ENCODE measurements at regions not wholly inside any gene's neighbourhood (a gene's known extent, or its start where the extent isn't known, plus 50 kb on each side); places are given as distances from the start of the nearest gene placed in this dataset.

- H3K4me1 ChIP-seq (ENCODE audit: control insufficient read depth, insufficient read depth, low read length): peaks cover 3% of the 10 kb centered on the region
- no peak overlapping the region for H3K27ac ChIP-seq (ENCODE audit: low read depth, low read length)
- no peak for TF ChIP-seq CTCF (conservative IDR thresholded peaks at IDR 0.05)
- no peak overlapping the region for H3K4me3 ChIP-seq (ENCODE audit: low read length)
- Mint-ChIP-seq H3K9me3 (no peaks in the 10 kb centered on the region), H3K27ac (no peak overlapping the region), H3K27me3 (ENCODE audit: insufficient read depth) (no peaks in the 10 kb centered on the region), H3K4me3 (no peak overlapping the region), H3K36me3 (ENCODE audit: low read depth) (no peaks in the 10 kb centered on the region), H3K4me1 (peaks cover 11% of the 10 kb centered on the region)
- H3K9me3 ChIP-seq (ENCODE audit: control insufficient read depth, low read length): no peaks in the 10 kb centered on the region
- DNase-seq: no peak
- WGBS, 2 experiments (ENCODE audit: insufficient coverage in 1 of 2, insufficient read length in 1 of 2): 90% methylated on average over 2 of the region's 2 CpGs; no CpG with 5 or more reads in 1 of the 2 experiments
- no peaks in the 10 kb centered on the region for H3K36me3 ChIP-seq (ENCODE audit: control insufficient read depth, insufficient read depth, low read length)
- no peak overlapping the region for H3K9ac ChIP-seq (ENCODE audit: extremely low read depth, low read length, poor library complexity, severe bottlenecking)
- no peaks in the 10 kb centered on the region for H3K27me3 ChIP-seq (ENCODE audit: control insufficient read depth, insufficient read depth, low read length, poor library complexity, severe bottlenecking)
These were observed 363.1 kb downstream of the POM121L12 start for GRCh38 chr7:53398566-53398965.

- no peak overlapping the region for H3K27ac Mint-ChIP-seq
These were observed 377.6 kb downstream of the POM121L12 start for GRCh38 chr7:53413021-53413420.

GRCh38 chr7:53415816-53416215 lies 380.4 kb downstream of the POM121L12 start:
- no peaks in the 10 kb centered on the region for H3K4me1 ChIP-seq (ENCODE audit: control insufficient read depth, insufficient read depth, low read length)
- 97 to 100% methylated on average over 2 of the region's 2 CpGs for WGBS, 2 experiments (ENCODE audit: insufficient coverage in 1 of 2, insufficient read length in 1 of 2)
- H3K4me1 Mint-ChIP-seq: no peaks in the 10 kb centered on the region
- no peak for TF ChIP-seq CTCF (conservative IDR thresholded peaks at IDR 0.05)
- H3K27me3 Mint-ChIP-seq (ENCODE audit: insufficient read depth): no peaks in the 10 kb centered on the region
- H3K27ac ChIP-seq (ENCODE audit: low read depth, low read length): no peak overlapping the region
- no peaks in the 10 kb centered on the region for H3K36me3 ChIP-seq (ENCODE audit: control insufficient read depth, insufficient read depth, low read length)
- H3K27me3 ChIP-seq (ENCODE audit: control insufficient read depth, insufficient read depth, low read length, poor library complexity, severe bottlenecking): no peaks in the 10 kb centered on the region
- DNase-seq: no peak
- no peaks in the 10 kb centered on the region for H3K36me3 Mint-ChIP-seq (ENCODE audit: low read depth)
- H3K9ac ChIP-seq (ENCODE audit: extremely low read depth, low read length, poor library complexity, severe bottlenecking): no peak overlapping the region
- peaks cover 3% of the 10 kb centered on the region for H3K9me3 Mint-ChIP-seq
- H3K9me3 ChIP-seq (ENCODE audit: control insufficient read depth, low read length): no peaks in the 10 kb centered on the region
- H3K4me3 ChIP-seq (ENCODE audit: low read length): no peak overlapping the region
- H3K4me3 Mint-ChIP-seq: no peak overlapping the region
- no peak overlapping the region for H3K27ac Mint-ChIP-seq

More at GRCh38 chr7:53413021-53413420, 377.6 kb downstream of the POM121L12 start:
- Histone ChIP-seq H3K27me3 (ENCODE audit: control insufficient read depth, insufficient read depth, low read length, poor library complexity, severe bottlenecking) (no peaks in the 10 kb centered on the region), H3K9ac (ENCODE audit: extremely low read depth, low read length, poor library complexity, severe bottlenecking) (no peak overlapping the region), H3K9me3 (ENCODE audit: control insufficient read depth, low read length) (no peaks in the 10 kb centered on the region), H3K4me1 (ENCODE audit: control insufficient read depth, insufficient read depth, low read length) (no peaks in the 10 kb centered on the region), H3K36me3 (ENCODE audit: control insufficient read depth, insufficient read depth, low read length) (no peaks in the 10 kb centered on the region), H3K27ac (ENCODE audit: low read depth, low read length) (no peak overlapping the region), H3K4me3 (ENCODE audit: low read length) (no peak overlapping the region)
- Mint-ChIP-seq H3K36me3 (ENCODE audit: low read depth) (no peaks in the 10 kb centered on the region), H3K27me3 (ENCODE audit: insufficient read depth) (no peaks in the 10 kb centered on the region), H3K9me3 (peaks cover 3% of the 10 kb centered on the region), H3K4me3 (no peak overlapping the region), H3K4me1 (no peaks in the 10 kb centered on the region)
- no peak for TF ChIP-seq CTCF (conservative IDR thresholded peaks at IDR 0.05)
- DNase-seq: no peak
- WGBS, 2 experiments (ENCODE audit: insufficient coverage in 1 of 2, insufficient read length in 1 of 2): 71 to 94% methylated on average over 1 to 2 of the region's 2 CpGs
